Stimulated activated memory B cell treated with anti-CD40 and anti-IgM and Interleukin-4, amounts not matched to agents 10 μg/mL and 1 μg/mL and 100 μg/mL, for 72 hours (primary cell): ENCODE measurements at regions not wholly inside any gene's neighbourhood (a gene's known extent, or its start where the extent isn't known, plus 50 kb on each side); places are given as distances from the start of the nearest gene placed in this dataset.

Source experiments
- ATAC-seq: fragments of 150-1000 bp; cut with Tn5 transposase; 2 replicates; pipeline ENCODE4 v1.10.0; 2021
- H3K27ac Mint-ChIP-seq: one replicate; pipeline ENCODE4 v1.8.0; 2022; ENCODE audit warnings: mild to moderate bottlenecking, mixed read lengths
- H3K27me3 Mint-ChIP-seq: one replicate; pipeline ENCODE4 v1.8.0; 2022; ENCODE audit warnings: mixed read lengths
- H3K36me3 Mint-ChIP-seq: one replicate; pipeline ENCODE4 v1.8.0; 2022; ENCODE audit warnings: mixed read lengths
- H3K4me1 Mint-ChIP-seq: one replicate; pipeline ENCODE4 v1.8.0; 2022; ENCODE audit warnings: mixed read lengths
- H3K4me3 Mint-ChIP-seq: one replicate; pipeline ENCODE4 v1.8.0; 2022; ENCODE audit warnings: mild to moderate bottlenecking, moderate library complexity, mixed read lengths
- H3K9me3 Mint-ChIP-seq: one replicate; pipeline ENCODE4 v1.8.0; 2022; ENCODE audit warnings: mixed read lengths

DNA sequence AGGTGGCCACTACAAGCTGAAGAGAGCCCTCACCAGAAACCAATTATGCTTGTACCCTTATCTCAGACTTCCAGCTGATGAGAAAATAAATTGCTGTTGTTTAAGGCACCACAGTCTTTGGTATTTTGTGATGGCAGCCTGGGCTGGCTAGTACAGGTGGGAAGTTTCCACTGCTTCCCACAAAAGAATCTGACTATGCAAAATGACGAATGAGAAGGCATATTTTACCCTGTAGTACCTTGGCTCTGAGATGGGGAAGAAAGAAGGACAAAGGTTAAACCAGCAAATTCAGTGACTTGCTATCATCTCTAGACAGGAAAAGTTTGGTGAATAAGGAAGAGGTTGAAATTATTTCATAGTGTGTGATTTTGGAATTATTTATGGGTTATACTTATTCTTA lies 112.8 kb upstream of the ELL2 start:
- Mint-ChIP-seq H3K36me3 (no peaks in the 10 kb centered on the region), H3K27ac (no peak overlapping the region), H3K27me3 (no peaks in the 10 kb centered on the region), H3K4me3 (no peak overlapping the region), H3K9me3 (no peaks in the 10 kb centered on the region), H3K4me1 (no peaks in the 10 kb centered on the region)
- no peak for ATAC-seq

- no peaks in the 10 kb centered on the region for H3K9me3 Mint-ChIP-seq
- H3K36me3 Mint-ChIP-seq, result no peaks in the 10 kb centered on the region
- H3K27me3 Mint-ChIP-seq, result no peaks in the 10 kb centered on the region
- no peak overlapping the region for H3K27ac Mint-ChIP-seq
- no peak overlapping the region for H3K4me3 Mint-ChIP-seq
- ATAC-seq, result no peak
- no peaks in the 10 kb centered on the region for H3K4me1 Mint-ChIP-seq
These were observed 111.1 kb upstream of the ELL2 start for GRCh38 chr5:96072791-96073165.

DNA sequence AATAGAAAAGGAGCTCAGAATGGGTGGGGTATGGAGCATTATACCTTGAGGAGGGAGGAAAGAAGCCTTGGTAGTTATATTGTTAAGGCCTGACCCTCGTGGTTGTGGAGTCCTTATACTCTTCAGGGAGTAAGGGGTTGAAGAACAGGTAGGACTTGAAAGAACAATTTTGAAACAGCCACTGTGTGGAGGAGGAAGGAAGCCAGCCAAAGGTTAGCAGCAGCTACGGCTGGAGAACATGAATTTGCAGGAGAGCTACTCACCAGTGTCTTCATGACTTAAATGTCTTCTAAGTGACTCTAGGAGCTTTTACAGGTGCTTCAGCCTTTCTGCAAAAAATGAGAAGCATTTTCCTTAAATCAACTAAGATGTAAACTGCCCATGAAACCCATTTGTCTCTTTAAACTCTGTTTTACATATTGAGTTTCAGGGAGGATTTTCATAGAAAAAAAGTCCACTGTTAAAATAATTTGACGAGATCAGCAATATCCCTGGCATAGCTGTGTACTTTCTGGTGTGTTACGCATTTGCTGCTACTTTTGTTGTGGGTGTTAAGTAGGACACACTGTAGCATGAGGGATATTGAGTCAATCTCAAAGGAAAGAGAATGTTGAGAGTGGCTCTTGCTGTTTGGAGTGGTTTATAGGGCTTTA lies 110.6 kb upstream of the ELL2 start:
- H3K4me3 Mint-ChIP-seq, result no peak overlapping the region
- no peaks in the 10 kb centered on the region for H3K4me1 Mint-ChIP-seq
- H3K36me3 Mint-ChIP-seq, result no peaks in the 10 kb centered on the region
- H3K27ac Mint-ChIP-seq, result no peak overlapping the region
- ATAC-seq, result no peak
- no peaks in the 10 kb centered on the region for H3K9me3 Mint-ChIP-seq
- no peaks in the 10 kb centered on the region for H3K27me3 Mint-ChIP-seq

GRCh38 chr5:96070622-96071225 lies 109.1 kb upstream of the ELL2 start:
- no peak overlapping the region for H3K27ac Mint-ChIP-seq
- H3K9me3 Mint-ChIP-seq, result no peaks in the 10 kb centered on the region
- ATAC-seq, result peak; percentile 31
- H3K36me3 Mint-ChIP-seq, result no peaks in the 10 kb centered on the region
- peaks cover 6% of the 10 kb centered on the region for H3K4me1 Mint-ChIP-seq
- H3K4me3 Mint-ChIP-seq, result no peak overlapping the region
- no peaks in the 10 kb centered on the region for H3K27me3 Mint-ChIP-seq

DNA sequence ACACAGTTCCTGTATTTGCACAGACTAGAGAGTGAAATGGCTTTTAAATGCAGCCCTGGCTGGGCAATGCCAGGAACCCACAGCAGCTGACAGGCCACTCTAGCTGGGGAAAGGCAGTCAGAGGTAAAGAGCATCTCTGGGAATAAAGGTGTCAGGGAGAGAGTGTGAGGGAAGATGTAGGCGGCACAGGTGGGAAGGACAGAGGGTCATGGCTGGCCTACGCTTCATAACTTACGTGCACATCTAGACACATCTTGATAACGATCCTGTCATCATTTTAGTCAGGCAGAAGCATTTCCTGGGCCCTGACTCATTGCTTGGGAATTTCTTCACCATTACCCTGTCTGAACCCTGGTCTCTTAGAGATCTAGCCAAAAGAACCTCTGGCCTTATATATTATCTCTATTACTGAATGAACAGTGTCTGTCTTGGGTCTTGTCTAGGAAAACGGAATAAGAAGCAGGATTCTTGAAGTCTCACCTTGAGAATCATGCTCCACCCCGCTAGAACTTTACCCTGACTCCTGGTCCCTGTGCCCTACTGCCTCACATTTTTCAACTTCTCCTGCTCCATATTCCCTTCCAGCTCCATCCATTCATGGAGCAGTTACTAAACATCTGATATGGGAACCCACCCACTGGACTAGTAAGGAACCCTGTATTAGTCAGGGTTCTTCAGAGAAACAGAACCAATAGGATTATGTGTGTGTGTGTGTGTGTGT lies 106.4 kb upstream of the ELL2 start:
- H3K36me3 Mint-ChIP-seq, result no peaks in the 10 kb centered on the region
- no peak overlapping the region for H3K27ac Mint-ChIP-seq
- peaks cover 6% of the 10 kb centered on the region for H3K4me1 Mint-ChIP-seq
- no peaks in the 10 kb centered on the region for H3K27me3 Mint-ChIP-seq
- H3K4me3 Mint-ChIP-seq, result no peak overlapping the region
- H3K9me3 Mint-ChIP-seq, result no peaks in the 10 kb centered on the region
- no peak for ATAC-seq

DNA sequence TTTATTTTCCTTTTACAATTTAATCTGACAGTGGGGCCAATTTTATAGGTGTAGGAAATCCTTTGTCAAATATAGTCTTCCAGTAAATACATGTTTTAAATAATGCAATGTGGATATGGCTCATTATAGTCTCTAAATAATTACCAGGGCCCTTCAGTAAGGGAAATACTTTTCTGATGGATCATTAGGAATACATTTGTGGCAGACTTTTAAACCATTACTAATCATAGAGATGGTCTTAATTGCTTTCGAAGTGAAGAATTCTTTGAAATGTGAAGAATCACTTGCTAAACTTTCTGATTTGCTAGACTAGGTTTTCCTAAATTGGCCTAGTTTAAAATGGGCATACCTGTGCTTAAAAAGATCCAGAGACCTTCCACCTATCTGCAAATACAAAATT lies 105.6 kb upstream of the ELL2 start:
- no peak for ATAC-seq
- Mint-ChIP-seq H3K4me3 (no peak overlapping the region), H3K27me3 (no peaks in the 10 kb centered on the region), H3K9me3 (no peaks in the 10 kb centered on the region), H3K36me3 (no peaks in the 10 kb centered on the region), H3K27ac (no peak overlapping the region), H3K4me1 (peaks cover 6% of the 10 kb centered on the region)

DNA sequence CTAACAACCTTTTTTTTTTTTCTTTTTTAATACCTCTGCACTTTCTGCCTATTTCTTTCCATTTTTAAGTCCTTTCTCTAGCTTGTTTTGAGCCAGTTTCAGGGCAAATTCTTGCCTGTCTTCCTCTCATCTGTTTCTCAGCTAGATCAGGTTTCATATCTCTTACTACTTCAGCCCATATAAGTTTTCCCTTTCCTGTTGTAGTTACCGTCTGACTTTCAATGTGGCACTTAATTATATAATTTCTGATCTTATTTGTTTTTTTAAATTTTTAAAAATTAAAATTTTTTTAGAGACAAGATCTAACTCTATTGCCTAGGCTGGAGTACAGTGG lies 104.7 kb upstream of the ELL2 start:
- H3K27ac Mint-ChIP-seq, result no peak overlapping the region

DNA sequence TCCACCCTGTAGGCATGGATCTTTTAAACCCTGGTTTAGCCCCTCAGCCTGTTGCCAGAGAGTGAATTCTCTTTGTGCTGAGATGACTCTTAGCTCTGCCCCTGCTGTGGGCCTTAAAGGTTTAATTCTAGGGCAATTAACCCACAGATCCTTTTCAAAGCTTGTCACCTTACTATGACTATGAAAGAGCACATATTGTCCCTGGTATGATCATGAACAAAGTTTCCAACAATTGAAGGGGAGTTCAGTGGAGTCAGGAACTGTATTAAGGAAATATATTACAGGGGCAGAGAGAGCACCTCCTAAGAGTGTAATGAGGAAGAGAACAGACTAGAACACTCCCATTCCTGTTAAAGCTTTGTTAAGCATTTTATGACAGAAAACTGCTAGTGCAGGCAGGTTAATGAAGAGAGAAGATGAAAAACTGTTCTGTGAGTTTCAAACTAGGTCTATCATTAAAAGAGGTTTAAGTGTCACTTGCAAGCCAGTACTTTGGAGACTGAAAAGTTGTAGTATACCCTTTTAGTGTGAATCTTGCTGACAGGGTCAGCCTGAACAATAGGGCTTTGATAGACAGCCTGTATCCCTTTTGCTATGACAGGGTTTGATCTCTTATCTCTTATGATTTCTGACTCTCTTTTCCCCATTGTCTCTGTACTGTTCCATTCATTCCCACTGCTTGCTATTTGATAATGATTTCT lies 104.2 kb upstream of the ELL2 start:
- H3K9me3 Mint-ChIP-seq, result no peaks in the 10 kb centered on the region
- H3K4me1 Mint-ChIP-seq, result peaks cover 6% of the 10 kb centered on the region
- H3K4me3 Mint-ChIP-seq, result no peak overlapping the region
- no peaks in the 10 kb centered on the region for H3K36me3 Mint-ChIP-seq
- H3K27ac Mint-ChIP-seq, result no peak overlapping the region
- ATAC-seq, result no peak
- H3K27me3 Mint-ChIP-seq, result no peaks in the 10 kb centered on the region

More for the DNA sequence above, 104.7 kb upstream of the ELL2 start:
- peaks cover 6% of the 10 kb centered on the region for H3K4me1 Mint-ChIP-seq
- H3K27me3 Mint-ChIP-seq, result no peaks in the 10 kb centered on the region
- H3K9me3 Mint-ChIP-seq, result no peaks in the 10 kb centered on the region
- no peaks in the 10 kb centered on the region for H3K36me3 Mint-ChIP-seq
- ATAC-seq, result no peak
- H3K4me3 Mint-ChIP-seq, result no peak overlapping the region

- no peak overlapping the region for H3K4me3 Mint-ChIP-seq
- H3K27me3 Mint-ChIP-seq, result no peaks in the 10 kb centered on the region
- H3K27ac Mint-ChIP-seq, result no peak overlapping the region
- peak; percentile 42 for ATAC-seq
- no peaks in the 10 kb centered on the region for H3K9me3 Mint-ChIP-seq
- peaks cover 6% of the 10 kb centered on the region for H3K4me1 Mint-ChIP-seq
- H3K36me3 Mint-ChIP-seq, result no peaks in the 10 kb centered on the region
These were observed 103.2 kb upstream of the ELL2 start for GRCh38 chr5:96064877-96065276.

DNA sequence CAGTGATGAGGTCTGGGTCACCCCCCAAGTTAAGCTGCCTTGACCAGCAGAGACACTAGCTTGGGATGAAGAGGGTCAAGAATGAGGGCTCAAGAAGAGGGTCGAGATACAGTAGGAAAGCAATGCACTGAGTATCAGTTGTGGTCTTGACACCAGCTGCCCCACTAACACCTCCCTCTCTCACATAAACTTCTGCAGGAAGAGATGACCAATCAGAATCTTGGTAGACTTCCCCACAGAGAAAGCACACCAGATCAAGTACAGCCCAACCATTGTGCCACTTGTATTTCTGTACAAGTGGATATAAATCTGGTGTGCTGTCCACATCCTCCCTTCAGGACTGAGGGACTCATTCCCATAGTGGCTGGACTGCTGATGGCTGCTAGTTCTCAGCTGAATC lies 101.2 kb upstream of the ELL2 start:
- H3K27ac Mint-ChIP-seq, result no peak overlapping the region
- no peaks in the 10 kb centered on the region for H3K9me3 Mint-ChIP-seq
- H3K36me3 Mint-ChIP-seq, result no peaks in the 10 kb centered on the region
- peaks cover 6% of the 10 kb centered on the region for H3K4me1 Mint-ChIP-seq
- no peak overlapping the region for H3K4me3 Mint-ChIP-seq
- no peaks in the 10 kb centered on the region for H3K27me3 Mint-ChIP-seq
- ATAC-seq, result no peak

DNA sequence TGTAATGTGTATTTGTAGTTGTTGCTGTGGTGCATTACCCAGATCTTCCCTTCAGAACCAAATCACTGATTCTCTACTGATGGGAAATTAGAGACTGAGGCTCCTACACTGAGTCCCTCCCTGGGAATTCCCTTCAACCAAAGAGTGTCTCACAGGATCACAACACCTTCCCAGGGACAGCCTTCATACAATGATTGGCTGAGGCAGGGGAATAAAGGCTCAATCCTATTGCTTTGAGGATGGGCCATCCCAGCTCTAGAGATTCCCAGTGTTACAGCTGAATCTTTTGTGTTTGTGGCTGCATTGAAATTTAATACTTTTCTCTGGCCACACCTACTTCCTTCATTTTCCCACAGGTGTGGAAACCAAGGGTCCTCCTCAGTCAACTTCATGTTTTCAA lies 96.4 kb upstream of the ELL2 start:
- ATAC-seq, result no peak
- H3K4me1 Mint-ChIP-seq, result no peaks in the 10 kb centered on the region
- no peak overlapping the region for H3K4me3 Mint-ChIP-seq
- H3K36me3 Mint-ChIP-seq, result no peaks in the 10 kb centered on the region
- no peak overlapping the region for H3K27ac Mint-ChIP-seq
- H3K9me3 Mint-ChIP-seq, result no peaks in the 10 kb centered on the region
- no peaks in the 10 kb centered on the region for H3K27me3 Mint-ChIP-seq

DNA sequence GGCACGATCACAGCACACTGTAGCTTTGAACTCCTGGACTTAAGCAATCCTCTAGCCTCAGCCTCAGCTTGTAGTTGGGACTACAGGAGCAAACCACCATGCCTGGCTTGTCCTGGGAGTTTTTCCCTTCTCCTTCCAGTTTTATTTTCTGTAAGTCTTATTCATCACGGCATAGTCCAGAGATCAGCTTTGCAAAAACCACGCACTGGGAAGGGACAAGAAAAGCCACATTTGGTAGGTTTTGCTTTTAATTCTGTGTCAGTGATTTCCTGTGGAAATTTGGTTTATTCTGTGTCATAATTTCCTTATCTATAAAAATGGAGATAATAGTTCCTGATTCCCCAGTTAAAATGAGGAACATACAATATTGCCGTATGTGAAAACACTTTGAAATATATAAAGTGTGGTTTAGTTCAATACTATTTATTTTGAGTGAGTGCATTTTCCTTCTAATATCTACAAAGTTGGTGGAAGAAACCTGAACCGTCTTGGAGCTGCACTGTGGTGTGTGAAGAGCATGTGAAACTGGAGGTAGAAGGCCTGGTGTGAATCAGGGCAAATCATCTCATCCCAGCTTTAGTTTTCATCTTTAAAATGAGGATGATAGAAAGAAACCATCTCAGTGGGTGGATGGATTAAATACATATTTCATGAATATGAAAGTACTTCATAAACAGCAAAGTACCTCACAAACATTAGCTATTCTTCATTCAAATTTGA lies 92.8 kb upstream of the ELL2 start:
- Mint-ChIP-seq H3K4me3 (no peak overlapping the region), H3K9me3 (peaks cover 3% of the 10 kb centered on the region), H3K27me3 (no peaks in the 10 kb centered on the region), H3K27ac (no peak overlapping the region), H3K4me1 (no peaks in the 10 kb centered on the region), H3K36me3 (no peaks in the 10 kb centered on the region)
- no peak for ATAC-seq

DNA sequence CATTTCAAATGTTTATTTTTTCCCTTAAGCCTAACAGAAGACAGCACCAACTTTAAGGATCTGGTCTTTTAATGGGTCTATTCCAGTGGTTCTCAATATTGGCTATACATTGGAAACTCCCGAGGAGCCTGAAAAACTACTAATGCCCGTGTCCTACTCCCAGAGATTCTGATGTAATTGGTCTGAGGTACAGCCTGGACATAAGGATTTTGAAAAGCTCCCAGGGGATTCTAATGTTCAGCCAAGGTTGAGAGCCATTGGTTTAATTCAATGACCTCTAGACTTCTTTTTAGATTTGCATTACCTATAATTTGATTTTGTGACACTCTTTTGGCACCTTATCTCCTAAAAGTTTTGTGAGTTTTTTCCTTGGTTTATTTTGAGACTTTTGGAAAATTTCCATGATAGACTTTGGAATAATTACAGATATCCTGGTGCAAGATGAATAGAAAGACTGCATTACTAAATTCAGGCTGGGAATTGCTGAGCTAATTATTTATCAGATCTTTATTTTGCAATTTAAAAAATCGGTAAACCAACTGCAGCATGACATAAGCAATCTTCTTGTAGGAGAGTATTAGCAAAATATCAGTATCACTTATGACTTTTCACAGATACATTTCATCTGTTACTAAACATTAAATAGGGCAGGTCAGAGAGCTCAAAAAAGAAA lies 91.5 kb upstream of the ELL2 start:
- Mint-ChIP-seq H3K4me3 (no peak overlapping the region), H3K27me3 (no peaks in the 10 kb centered on the region), H3K9me3 (peaks cover 3% of the 10 kb centered on the region), H3K27ac (no peak overlapping the region), H3K4me1 (no peaks in the 10 kb centered on the region), H3K36me3 (no peaks in the 10 kb centered on the region)
- no peak for ATAC-seq

- Mint-ChIP-seq H3K4me3 (no peak overlapping the region), H3K9me3 (peaks cover 3% of the 10 kb centered on the region), H3K4me1 (no peaks in the 10 kb centered on the region), H3K27ac (no peak overlapping the region), H3K36me3 (no peaks in the 10 kb centered on the region), H3K27me3 (no peaks in the 10 kb centered on the region)
- ATAC-seq, result no peak
These were observed 90.7 kb upstream of the ELL2 start for GRCh38 chr5:96052374-96052773.

DNA sequence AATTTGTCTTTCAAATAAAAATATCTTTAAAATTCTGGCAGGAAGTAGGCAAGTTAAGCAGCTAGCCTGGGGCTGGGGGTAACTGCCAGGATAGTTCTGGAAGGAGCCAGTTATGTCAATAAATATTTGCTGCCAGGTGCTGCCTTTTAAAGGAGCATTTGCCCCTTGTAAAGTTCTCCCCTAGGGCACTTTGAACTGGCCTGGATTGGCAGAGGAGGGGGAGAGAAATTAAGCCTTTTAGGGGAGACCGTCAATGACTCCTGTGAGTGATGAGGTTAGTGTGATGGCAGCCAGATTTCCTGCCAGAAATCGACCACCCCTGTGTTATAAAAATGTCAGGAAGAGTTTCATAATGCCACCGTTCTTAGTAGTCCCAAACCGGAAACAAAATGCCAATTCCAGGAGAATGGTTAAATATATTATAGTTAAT lies 89.8 kb upstream of the ELL2 start:
- H3K9me3 Mint-ChIP-seq, result peaks cover 3% of the 10 kb centered on the region
- no peak overlapping the region for H3K27ac Mint-ChIP-seq
- H3K36me3 Mint-ChIP-seq, result no peaks in the 10 kb centered on the region
- no peaks in the 10 kb centered on the region for H3K27me3 Mint-ChIP-seq
- H3K4me3 Mint-ChIP-seq, result no peak overlapping the region
- no peaks in the 10 kb centered on the region for H3K4me1 Mint-ChIP-seq
- ATAC-seq, result no peak
